ENCODE measurements at regions not wholly inside any gene's neighbourhood (a gene's known extent, or its start where the extent isn't known, plus 50 kb on each side); places are given as distances from the start of the nearest gene placed in this dataset.

GRCh38 chr10:2099321-2099720, 362.0 kb upstream of the ADARB2 start:
- Histone ChIP-seq H3K27ac (ENCODE audit: low read depth in 1 of 2, low read length in 2 of 2) (no peak overlapping the region), H3K4me1 (ENCODE audit: insufficient read depth, low read length) (no peaks in the 10 kb centered on the region), H3K36me3 (ENCODE audit: insufficient read depth, low read length) (no peaks in the 10 kb centered on the region), H3K9me3 (ENCODE audit: control insufficient read depth in 1 of 2, insufficient read depth in 1 of 2, low read length in 2 of 2) (peaks cover 0 to 4% of the 10 kb centered on the region in 2 experiments), H3K4me3 (ENCODE audit: low read length) (no peak overlapping the region), H3K27me3 (ENCODE audit: control insufficient read depth in 1 of 2, insufficient read depth in 2 of 2, low read length in 2 of 2) (no peaks in the 10 kb centered on the region)
- DNase-seq (no peak), ATAC-seq (ENCODE audit: poor library complexity) (no peak)
- CTCF ChIA-PET = no interaction called here
- Mint-ChIP-seq H3K9me3 (no peaks in the 10 kb centered on the region), H3K27ac (no peak overlapping the region), H3K4me3 (no peak overlapping the region), H3K27me3 (no peaks in the 10 kb centered on the region), H3K36me3 (ENCODE audit: low read depth) (no peaks in the 10 kb centered on the region), H3K4me1 (ENCODE audit: low read depth) (no peaks in the 10 kb centered on the region)
- POLR2A ChIA-PET = no interaction called here
- TF ChIP-seq CTCF (IDR thresholded peaks at IDR 0.05) = no peak
- intact Hi-C loops (cut with DNase I, micrococcal nuclease) = no loop called here

DNA sequence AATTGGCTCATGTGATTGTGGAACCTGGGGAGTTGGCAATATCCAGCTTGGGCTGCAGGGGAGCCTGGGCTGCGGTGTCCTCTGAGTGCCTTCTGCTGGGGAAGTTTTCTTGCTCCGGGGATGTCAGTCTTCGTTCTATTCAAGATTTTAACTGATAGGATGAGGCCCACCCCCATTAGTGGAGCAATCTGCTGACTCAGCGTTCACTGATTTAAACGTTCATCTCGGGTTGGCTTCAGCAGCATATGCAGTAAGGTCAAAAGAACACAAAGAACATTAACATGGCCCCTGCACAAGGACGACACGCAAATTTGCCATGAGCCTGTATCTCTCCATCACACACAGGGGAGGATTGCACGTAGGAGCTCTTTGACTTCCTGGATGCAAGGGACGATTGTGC, 360.6 kb upstream of the ADARB2 start:
- Mint-ChIP-seq H3K4me3 (no peak overlapping the region), H3K36me3 (ENCODE audit: low read depth) (no peaks in the 10 kb centered on the region), H3K9me3 (no peaks in the 10 kb centered on the region), H3K27ac (no peak overlapping the region), H3K27me3 (no peaks in the 10 kb centered on the region), H3K4me1 (ENCODE audit: low read depth) (no peaks in the 10 kb centered on the region)
- H3K4me1 ChIP-seq (ENCODE audit: insufficient read depth, low read length) = no peaks in the 10 kb centered on the region
- CTCF ChIA-PET = no interaction called here
- H3K4me3 ChIP-seq (ENCODE audit: low read length) = no peak overlapping the region
- no peak for TF ChIP-seq CTCF (IDR thresholded peaks at IDR 0.05)
- H3K36me3 ChIP-seq (ENCODE audit: insufficient read depth, low read length) = no peaks in the 10 kb centered on the region
- no peak for DNase-seq
- intact Hi-C loops (cut with DNase I, micrococcal nuclease) = no loop called here
- peaks cover 0 to 4% of the 10 kb centered on the region in 2 experiments for H3K9me3 ChIP-seq (ENCODE audit: control insufficient read depth in 1 of 2, insufficient read depth in 1 of 2, low read length in 2 of 2)
- H3K27me3 ChIP-seq (ENCODE audit: control insufficient read depth in 1 of 2, insufficient read depth in 2 of 2, low read length in 2 of 2) = no peaks in the 10 kb centered on the region
- ATAC-seq (ENCODE audit: poor library complexity) = no peak
- POLR2A ChIA-PET = no interaction called here
- H3K27ac ChIP-seq (ENCODE audit: low read depth in 1 of 2, low read length in 2 of 2) = no peak overlapping the region

GRCh38 chr10:2094171-2094570, 356.8 kb upstream of the ADARB2 start:
- H3K4me1 Mint-ChIP-seq (ENCODE audit: low read depth) = no peaks in the 10 kb centered on the region
- ChIA-PET POLR2A (no interaction called here), CTCF (no interaction called here)
- H3K27me3 Mint-ChIP-seq = no peaks in the 10 kb centered on the region
- H3K9me3 Mint-ChIP-seq = no peaks in the 10 kb centered on the region
- H3K27me3 ChIP-seq (ENCODE audit: control insufficient read depth in 1 of 2, insufficient read depth in 2 of 2, low read length in 2 of 2) = no peaks in the 10 kb centered on the region
- no peak overlapping the region for H3K4me3 ChIP-seq (ENCODE audit: low read length)
- H3K27ac ChIP-seq (ENCODE audit: low read depth in 1 of 2, low read length in 2 of 2) = no peak overlapping the region
- no peak for DNase-seq
- no peaks in the 10 kb centered on the region for H3K4me1 ChIP-seq (ENCODE audit: insufficient read depth, low read length)
- TF ChIP-seq CTCF (IDR thresholded peaks at IDR 0.05) = no peak
- H3K36me3 ChIP-seq (ENCODE audit: insufficient read depth, low read length) = no peaks in the 10 kb centered on the region
- no peak overlapping the region for H3K4me3 Mint-ChIP-seq
- peaks cover 0 to 4% of the 10 kb centered on the region in 2 experiments for H3K9me3 ChIP-seq (ENCODE audit: control insufficient read depth in 1 of 2, insufficient read depth in 1 of 2, low read length in 2 of 2)
- intact Hi-C loops (cut with DNase I, micrococcal nuclease) = no loop called here
- no peaks in the 10 kb centered on the region for H3K36me3 Mint-ChIP-seq (ENCODE audit: low read depth)
- H3K27ac Mint-ChIP-seq = no peak overlapping the region
- ATAC-seq (ENCODE audit: poor library complexity) = no peak
